ENCODE measurements at regions not wholly inside any gene's neighbourhood (a gene's known extent, or its start where the extent isn't known, plus 50 kb on each side); places are given as distances from the start of the nearest gene placed in this dataset.

GRCh38 chr18:27728659-27729058 is 448.3 kb downstream of the CDH2 start:
- Histone ChIP-seq H3K9ac (ENCODE audit: low read depth in 1 of 2, low read length in 2 of 2) (no peak overlapping the region), H3K9me3 (ENCODE audit: control insufficient read depth in 2 of 2, low read length in 2 of 2) (no peaks in the 10 kb centered on the region), H3K4me1 (ENCODE audit: control insufficient read depth in 2 of 2, insufficient read depth in 2 of 2, low read length in 2 of 2) (no peaks in the 10 kb centered on the region), H3K36me3 (ENCODE audit: control insufficient read depth in 2 of 2, insufficient read depth in 2 of 2, low read length in 2 of 2) (no peaks in the 10 kb centered on the region), H3K4me3 (ENCODE audit: low read length in 2 of 2) (no peak overlapping the region), H3K27ac (ENCODE audit: low read depth in 2 of 2, low read length in 2 of 2) (no peak overlapping the region), H3K27me3 (ENCODE audit: control insufficient read depth in 2 of 2, insufficient read depth in 2 of 2, low read length in 2 of 2) (no peaks in the 10 kb centered on the region)

- Histone ChIP-seq H3K27ac (ENCODE audit: low read depth in 2 of 2, low read length in 2 of 2) (no peak overlapping the region), H3K27me3 (ENCODE audit: control insufficient read depth in 2 of 2, insufficient read depth in 2 of 2, low read length in 2 of 2) (no peaks in the 10 kb centered on the region), H3K4me1 (ENCODE audit: control insufficient read depth in 2 of 2, insufficient read depth in 2 of 2, low read length in 2 of 2) (no peaks in the 10 kb centered on the region), H3K9ac (ENCODE audit: low read depth in 1 of 2, low read length in 2 of 2) (no peak overlapping the region), H3K9me3 (ENCODE audit: control insufficient read depth in 2 of 2, low read length in 2 of 2) (no peaks in the 10 kb centered on the region), H3K4me3 (ENCODE audit: low read length in 2 of 2) (no peak overlapping the region), H3K36me3 (ENCODE audit: control insufficient read depth in 2 of 2, insufficient read depth in 2 of 2, low read length in 2 of 2) (no peaks in the 10 kb centered on the region)
Observed at GRCh38 chr18:27724362-27724761, 452.6 kb downstream of the CDH2 start.

- Histone ChIP-seq H3K27me3 (ENCODE audit: control insufficient read depth in 2 of 2, insufficient read depth in 2 of 2, low read length in 2 of 2) (no peaks in the 10 kb centered on the region), H3K36me3 (ENCODE audit: control insufficient read depth in 2 of 2, insufficient read depth in 2 of 2, low read length in 2 of 2) (no peaks in the 10 kb centered on the region), H3K4me3 (ENCODE audit: low read length in 2 of 2) (no peak overlapping the region), H3K9me3 (ENCODE audit: control insufficient read depth in 2 of 2, low read length in 2 of 2) (no peaks in the 10 kb centered on the region), H3K9ac (ENCODE audit: low read depth in 1 of 2, low read length in 2 of 2) (no peak overlapping the region), H3K27ac (ENCODE audit: low read depth in 2 of 2, low read length in 2 of 2) (no peak overlapping the region), H3K4me1 (ENCODE audit: control insufficient read depth in 2 of 2, insufficient read depth in 2 of 2, low read length in 2 of 2) (no peaks in the 10 kb centered on the region)
Observed at GRCh38 chr18:27723168-27723567, 453.8 kb downstream of the CDH2 start.

- H3K4me1 ChIP-seq (ENCODE audit: control insufficient read depth in 2 of 2, insufficient read depth in 2 of 2, low read length in 2 of 2): no peaks in the 10 kb centered on the region
- H3K27me3 ChIP-seq (ENCODE audit: control insufficient read depth in 2 of 2, insufficient read depth in 2 of 2, low read length in 2 of 2): no peaks in the 10 kb centered on the region
- no peak overlapping the region for H3K27ac ChIP-seq (ENCODE audit: low read depth in 2 of 2, low read length in 2 of 2)
Observed at GRCh38 chr18:27719680-27720079, 457.2 kb downstream of the CDH2 start.

GRCh38 chr18:27717816-27718215 is 459.1 kb downstream of the CDH2 start:
- H3K4me3 ChIP-seq (ENCODE audit: low read length in 2 of 2): no peak overlapping the region
- no peak overlapping the region for H3K9ac ChIP-seq (ENCODE audit: low read depth in 1 of 2, low read length in 2 of 2)
- H3K9me3 ChIP-seq (ENCODE audit: control insufficient read depth in 2 of 2, low read length in 2 of 2): no peaks in the 10 kb centered on the region
- no peak overlapping the region for H3K27ac ChIP-seq (ENCODE audit: low read depth in 2 of 2, low read length in 2 of 2)
- H3K4me1 ChIP-seq (ENCODE audit: control insufficient read depth in 2 of 2, insufficient read depth in 2 of 2, low read length in 2 of 2): no peaks in the 10 kb centered on the region
- no peaks in the 10 kb centered on the region for H3K36me3 ChIP-seq (ENCODE audit: control insufficient read depth in 2 of 2, insufficient read depth in 2 of 2, low read length in 2 of 2)
- H3K27me3 ChIP-seq (ENCODE audit: control insufficient read depth in 2 of 2, insufficient read depth in 2 of 2, low read length in 2 of 2): no peaks in the 10 kb centered on the region

More at GRCh38 chr18:27719680-27720079, 457.2 kb downstream of the CDH2 start:
- no peaks in the 10 kb centered on the region for H3K36me3 ChIP-seq (ENCODE audit: control insufficient read depth in 2 of 2, insufficient read depth in 2 of 2, low read length in 2 of 2)
- H3K9me3 ChIP-seq (ENCODE audit: control insufficient read depth in 2 of 2, low read length in 2 of 2): no peaks in the 10 kb centered on the region
- no peak overlapping the region for H3K4me3 ChIP-seq (ENCODE audit: low read length in 2 of 2)
- H3K9ac ChIP-seq (ENCODE audit: low read depth in 1 of 2, low read length in 2 of 2): no peak overlapping the region

GRCh38 chr18:27717250-27717649 is 459.7 kb downstream of the CDH2 start:
- H3K4me3 ChIP-seq (ENCODE audit: low read length in 2 of 2): no peak overlapping the region
- H3K27me3 ChIP-seq (ENCODE audit: control insufficient read depth in 2 of 2, insufficient read depth in 2 of 2, low read length in 2 of 2): no peaks in the 10 kb centered on the region
- H3K9ac ChIP-seq (ENCODE audit: low read depth in 1 of 2, low read length in 2 of 2): no peak overlapping the region
- H3K4me1 ChIP-seq (ENCODE audit: control insufficient read depth in 2 of 2, insufficient read depth in 2 of 2, low read length in 2 of 2): no peaks in the 10 kb centered on the region
- H3K9me3 ChIP-seq (ENCODE audit: control insufficient read depth in 2 of 2, low read length in 2 of 2): no peaks in the 10 kb centered on the region
- H3K27ac ChIP-seq (ENCODE audit: low read depth in 2 of 2, low read length in 2 of 2): no peak overlapping the region
- no peaks in the 10 kb centered on the region for H3K36me3 ChIP-seq (ENCODE audit: control insufficient read depth in 2 of 2, insufficient read depth in 2 of 2, low read length in 2 of 2)

GRCh38 chr18:27715751-27716150 is 461.2 kb downstream of the CDH2 start:
- Histone ChIP-seq H3K9ac (ENCODE audit: low read depth in 1 of 2, low read length in 2 of 2) (no peak overlapping the region), H3K36me3 (ENCODE audit: control insufficient read depth in 2 of 2, insufficient read depth in 2 of 2, low read length in 2 of 2) (no peaks in the 10 kb centered on the region), H3K27me3 (ENCODE audit: control insufficient read depth in 2 of 2, insufficient read depth in 2 of 2, low read length in 2 of 2) (no peaks in the 10 kb centered on the region), H3K4me3 (ENCODE audit: low read length in 2 of 2) (no peak overlapping the region), H3K27ac (ENCODE audit: low read depth in 2 of 2, low read length in 2 of 2) (no peak overlapping the region), H3K9me3 (ENCODE audit: control insufficient read depth in 2 of 2, low read length in 2 of 2) (no peaks in the 10 kb centered on the region), H3K4me1 (ENCODE audit: control insufficient read depth in 2 of 2, insufficient read depth in 2 of 2, low read length in 2 of 2) (no peaks in the 10 kb centered on the region)

- Histone ChIP-seq H3K4me3 (ENCODE audit: low read length in 2 of 2) (no peak overlapping the region), H3K36me3 (ENCODE audit: control insufficient read depth in 2 of 2, insufficient read depth in 2 of 2, low read length in 2 of 2) (no peaks in the 10 kb centered on the region), H3K4me1 (ENCODE audit: control insufficient read depth in 2 of 2, insufficient read depth in 2 of 2, low read length in 2 of 2) (no peaks in the 10 kb centered on the region), H3K27me3 (ENCODE audit: control insufficient read depth in 2 of 2, insufficient read depth in 2 of 2, low read length in 2 of 2) (no peaks in the 10 kb centered on the region), H3K27ac (ENCODE audit: low read depth in 2 of 2, low read length in 2 of 2) (no peak overlapping the region), H3K9ac (ENCODE audit: low read depth in 1 of 2, low read length in 2 of 2) (no peak overlapping the region), H3K9me3 (ENCODE audit: control insufficient read depth in 2 of 2, low read length in 2 of 2) (no peaks in the 10 kb centered on the region)
Observed at GRCh38 chr18:27713738-27714095, 463.2 kb downstream of the CDH2 start.

- H3K9me3 ChIP-seq (ENCODE audit: control insufficient read depth in 2 of 2, low read length in 2 of 2): no peaks in the 10 kb centered on the region
- H3K4me3 ChIP-seq (ENCODE audit: low read length in 2 of 2): no peak overlapping the region
- no peak overlapping the region for H3K27ac ChIP-seq (ENCODE audit: low read depth in 2 of 2, low read length in 2 of 2)
Observed at GRCh38 chr18:27713037-27713737, 463.7 kb downstream of the CDH2 start.

GRCh38 chr18:27712066-27712465 is 464.9 kb downstream of the CDH2 start:
- Histone ChIP-seq H3K9me3 (ENCODE audit: control insufficient read depth in 2 of 2, low read length in 2 of 2) (no peaks in the 10 kb centered on the region), H3K9ac (ENCODE audit: low read depth in 1 of 2, low read length in 2 of 2) (no peak overlapping the region), H3K4me1 (ENCODE audit: control insufficient read depth in 2 of 2, insufficient read depth in 2 of 2, low read length in 2 of 2) (no peaks in the 10 kb centered on the region), H3K27me3 (ENCODE audit: control insufficient read depth in 2 of 2, insufficient read depth in 2 of 2, low read length in 2 of 2) (no peaks in the 10 kb centered on the region), H3K36me3 (ENCODE audit: control insufficient read depth in 2 of 2, insufficient read depth in 2 of 2, low read length in 2 of 2) (no peaks in the 10 kb centered on the region), H3K27ac (ENCODE audit: low read depth in 2 of 2, low read length in 2 of 2) (no peak overlapping the region), H3K4me3 (ENCODE audit: low read length in 2 of 2) (no peak overlapping the region)

More at GRCh38 chr18:27713037-27713737, 463.7 kb downstream of the CDH2 start:
- no peaks in the 10 kb centered on the region for H3K27me3 ChIP-seq (ENCODE audit: control insufficient read depth in 2 of 2, insufficient read depth in 2 of 2, low read length in 2 of 2)
- no peaks in the 10 kb centered on the region for H3K4me1 ChIP-seq (ENCODE audit: control insufficient read depth in 2 of 2, insufficient read depth in 2 of 2, low read length in 2 of 2)
- no peaks in the 10 kb centered on the region for H3K36me3 ChIP-seq (ENCODE audit: control insufficient read depth in 2 of 2, insufficient read depth in 2 of 2, low read length in 2 of 2)
- no peak overlapping the region for H3K9ac ChIP-seq (ENCODE audit: low read depth in 1 of 2, low read length in 2 of 2)

- Histone ChIP-seq H3K9ac (ENCODE audit: low read depth in 1 of 2, low read length in 2 of 2) (no peak overlapping the region), H3K4me3 (ENCODE audit: low read length in 2 of 2) (no peak overlapping the region), H3K27me3 (ENCODE audit: control insufficient read depth in 2 of 2, insufficient read depth in 2 of 2, low read length in 2 of 2) (no peaks in the 10 kb centered on the region), H3K36me3 (ENCODE audit: control insufficient read depth in 2 of 2, insufficient read depth in 2 of 2, low read length in 2 of 2) (no peaks in the 10 kb centered on the region), H3K9me3 (ENCODE audit: control insufficient read depth in 2 of 2, low read length in 2 of 2) (no peaks in the 10 kb centered on the region), H3K4me1 (ENCODE audit: control insufficient read depth in 2 of 2, insufficient read depth in 2 of 2, low read length in 2 of 2) (no peaks in the 10 kb centered on the region), H3K27ac (ENCODE audit: low read depth in 2 of 2, low read length in 2 of 2) (no peak overlapping the region)
Observed at GRCh38 chr18:27711382-27711781, 465.5 kb downstream of the CDH2 start.

Data from mucosa of rectum (tissue), 2 donors.